ENCODE measurements at regions not wholly inside any gene's neighbourhood (a gene's known extent, or its start where the extent isn't known, plus 50 kb on each side); places are given as distances from the start of the nearest gene placed in this dataset.
"Not testable (repeated sequence)": the region's sequence is repeated elsewhere in the genome, so short reads cannot be mapped to it uniquely, and the experiment has no call there.

DNA sequence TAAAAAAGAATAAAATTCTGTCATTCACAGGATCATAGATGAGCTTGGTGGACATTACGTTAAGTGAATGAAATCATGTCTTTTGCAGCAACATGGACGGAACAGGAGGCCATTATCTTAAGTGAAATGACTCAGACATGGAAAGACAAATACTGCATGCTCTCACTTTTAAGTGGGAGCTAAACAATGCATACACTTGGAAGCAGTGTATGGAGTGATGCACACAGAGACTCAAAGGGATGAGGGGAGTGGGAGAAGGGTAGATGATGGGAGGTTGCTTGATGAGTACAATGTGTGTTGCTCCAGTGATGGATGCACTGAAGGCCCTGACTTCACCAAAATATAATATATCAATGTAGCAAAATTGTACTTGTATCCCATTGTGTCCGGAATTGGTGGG, 293.4 kb downstream of the CD109 start:
- FAIRE-seq (no peak), DNase-seq (ENCODE audit: insufficient read length, low spot score) (no peak)

GRCh38 chr6:73985891-73986290, 289.9 kb downstream of the CD109 start:
- no peak for DNase-seq (ENCODE audit: insufficient read length, low spot score)
- no peak for FAIRE-seq

DNA sequence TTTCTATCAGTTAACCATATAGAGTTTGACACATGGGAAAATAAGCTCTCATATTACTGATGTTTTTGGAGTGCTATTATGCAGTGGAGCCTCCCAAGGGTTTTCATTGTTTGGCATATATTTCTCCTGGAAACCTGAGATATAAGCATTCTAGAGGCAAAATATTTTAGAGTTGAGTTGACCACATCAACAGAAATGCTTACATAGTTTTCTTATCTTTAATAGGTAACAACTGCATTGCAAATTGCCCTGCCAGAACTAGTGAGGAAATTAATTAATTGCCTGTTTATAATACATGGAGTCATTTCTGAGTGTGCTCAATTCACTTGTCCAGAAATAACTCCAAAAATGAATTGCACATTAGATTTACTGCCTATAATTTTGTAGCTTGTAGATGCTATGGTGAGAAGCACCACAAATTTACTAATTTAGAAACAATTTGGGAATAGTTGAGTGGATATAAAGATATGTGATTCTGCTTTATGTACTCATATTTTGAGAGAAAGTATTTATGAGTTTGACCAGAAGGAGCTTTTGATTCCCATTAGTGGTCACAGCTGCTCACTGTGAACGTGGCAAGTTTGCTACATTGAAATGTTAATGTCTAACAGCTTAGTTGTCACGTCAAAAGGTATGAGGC, 288.7 kb downstream of the CD109 start:
- DNase-seq (ENCODE audit: insufficient read length, low spot score), result no peak
- no peak for FAIRE-seq

- DNase-seq (ENCODE audit: insufficient read length, low spot score) (no peak), FAIRE-seq (no peak)
Measured at GRCh38 chr6:73983367-73983766, 287.4 kb downstream of the CD109 start.

DNA sequence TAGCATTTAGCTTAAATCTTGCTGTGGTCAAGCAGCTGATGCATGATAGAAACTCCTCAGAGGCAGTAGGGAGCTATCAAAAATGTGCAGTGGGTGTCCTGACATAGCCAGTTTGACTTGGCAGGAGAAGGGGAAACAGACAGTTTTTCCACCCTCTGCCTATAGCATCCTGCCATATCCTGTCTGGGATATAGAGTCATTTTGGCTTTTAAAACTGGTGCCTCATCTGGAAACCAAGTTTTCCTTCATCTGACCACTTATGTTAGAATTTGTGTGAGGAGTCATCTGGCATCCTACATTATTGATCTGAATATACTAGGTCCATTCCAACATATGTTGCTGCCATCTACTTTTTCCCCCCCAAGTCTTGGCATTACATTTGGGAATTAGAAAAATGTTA, 284.1 kb downstream of the CD109 start:
- no peak for DNase-seq (ENCODE audit: insufficient read length, low spot score)
- no peak for FAIRE-seq

DNA sequence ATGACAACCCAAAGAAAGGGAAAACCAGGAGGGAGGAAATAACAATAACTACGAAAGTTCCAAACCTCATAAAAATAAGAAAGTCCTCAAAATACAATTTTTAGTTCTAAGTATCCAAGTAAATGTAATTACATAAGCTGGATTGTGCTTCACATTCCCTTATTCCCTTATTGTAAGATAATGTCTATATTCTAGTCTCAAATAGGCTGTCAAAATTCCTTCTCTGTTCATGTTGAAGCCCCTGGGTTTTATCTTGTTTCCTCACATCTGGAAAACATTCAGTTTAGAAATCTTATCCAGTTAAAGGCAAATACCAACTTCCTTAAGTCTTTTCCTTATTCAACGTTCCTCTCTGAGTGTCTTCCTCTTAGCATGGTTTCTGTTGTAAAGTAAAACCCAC, 282.3 kb downstream of the CD109 start:
- no peak for FAIRE-seq
- no peak for DNase-seq (ENCODE audit: insufficient read length, low spot score)

GRCh38 chr6:73972518-73972917, 276.5 kb downstream of the CD109 start:
- FAIRE-seq; DNase-seq (ENCODE audit: insufficient read length, low spot score): not testable (repeated sequence)

- DNase-seq (ENCODE audit: insufficient read length, low spot score), result peak; percentile 44
- no peak for FAIRE-seq
Measured at GRCh38 chr6:73969971-73970970, 274.3 kb downstream of the CD109 start.

DNA sequence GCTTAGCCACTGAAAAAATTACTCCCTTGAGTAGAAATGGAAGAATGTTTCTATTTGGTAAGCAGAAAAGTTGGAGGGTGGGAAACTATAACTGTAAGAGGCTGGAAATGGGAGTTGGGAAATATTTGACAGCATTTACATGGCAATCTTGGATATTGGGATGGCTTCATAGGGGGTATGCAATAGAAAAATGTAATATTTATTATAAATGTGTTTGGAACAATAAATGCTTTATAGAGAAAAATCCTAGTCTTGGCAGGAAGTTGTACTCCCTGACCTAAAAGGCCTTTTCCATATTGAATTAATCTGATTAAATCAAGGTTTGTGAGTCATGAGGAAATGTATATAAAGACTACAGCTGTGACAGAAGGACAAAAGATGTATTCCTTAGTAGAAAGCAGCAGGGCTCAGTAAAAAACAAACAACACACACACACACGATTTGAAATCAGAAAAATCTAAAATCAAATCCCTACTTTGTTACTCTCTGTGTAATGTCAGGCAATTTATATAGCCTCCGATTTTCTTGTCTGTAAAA, 272.3 kb downstream of the CD109 start:
- FAIRE-seq, result no peak

DNA sequence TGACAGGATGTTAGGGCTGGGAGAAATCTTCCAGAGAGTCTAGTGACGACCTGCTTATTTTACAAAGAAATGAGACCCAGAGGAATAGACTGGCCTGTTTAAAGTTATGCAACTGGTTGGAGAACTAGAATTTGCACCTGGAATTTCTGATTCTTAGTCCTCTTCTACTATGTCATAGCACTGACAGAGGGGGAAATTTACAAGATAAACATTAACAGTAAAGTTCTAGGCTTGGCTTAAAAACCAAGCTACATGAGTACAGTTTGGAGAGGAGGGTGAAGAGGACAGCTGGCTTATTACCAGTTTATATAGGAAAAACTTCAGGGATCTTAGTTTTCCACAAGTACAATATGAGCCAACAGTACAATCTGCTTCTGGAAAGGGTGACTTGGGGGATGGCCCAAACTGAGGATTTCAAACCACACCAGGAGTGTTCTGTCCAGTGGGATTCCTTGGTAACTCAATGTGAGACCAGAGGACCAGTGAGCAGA, 269.6 kb downstream of the CD109 start:
- DNase-seq (ENCODE audit: insufficient read length, low spot score) (no peak), FAIRE-seq (no peak)

More for the DNA sequence above, 272.3 kb downstream of the CD109 start:
- no peak for DNase-seq (ENCODE audit: insufficient read length, low spot score)

- no peak for FAIRE-seq
Measured at GRCh38 chr6:73964241-73964854, 268.3 kb downstream of the CD109 start.

DNA sequence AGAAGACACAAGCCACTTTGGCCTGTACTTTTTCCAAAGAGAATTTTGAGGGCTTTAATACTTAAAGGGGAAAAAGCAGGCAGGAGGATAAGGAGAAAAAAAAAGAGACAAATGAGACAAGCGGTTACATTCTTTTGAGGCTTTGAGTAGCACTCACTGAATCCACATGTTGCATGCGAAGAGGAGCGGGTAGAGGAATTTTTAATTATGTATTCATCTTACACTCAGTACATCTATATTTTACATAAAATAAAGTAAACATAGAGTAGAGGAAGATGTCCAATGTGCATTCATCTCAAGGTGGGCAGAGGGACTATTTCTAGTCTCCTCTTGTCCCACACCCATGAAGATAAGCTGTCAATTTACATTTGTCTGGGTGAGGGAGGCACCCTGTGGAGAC, 266.9 kb downstream of the CD109 start:
- DNase-seq (ENCODE audit: insufficient read length, low spot score), result no peak
- no peak for FAIRE-seq

More at GRCh38 chr6:73964241-73964854, 268.3 kb downstream of the CD109 start:
- DNase-seq (ENCODE audit: insufficient read length, low spot score), result no peak

GRCh38 chr6:73956305-73956704, 260.3 kb downstream of the CD109 start:
- no peak for DNase-seq (ENCODE audit: insufficient read length, low spot score)
- no peak for FAIRE-seq

- no peak for DNase-seq (ENCODE audit: insufficient read length, low spot score)
- FAIRE-seq, result no peak
Measured at GRCh38 chr6:73955800-73956199, 259.8 kb downstream of the CD109 start.

DNA sequence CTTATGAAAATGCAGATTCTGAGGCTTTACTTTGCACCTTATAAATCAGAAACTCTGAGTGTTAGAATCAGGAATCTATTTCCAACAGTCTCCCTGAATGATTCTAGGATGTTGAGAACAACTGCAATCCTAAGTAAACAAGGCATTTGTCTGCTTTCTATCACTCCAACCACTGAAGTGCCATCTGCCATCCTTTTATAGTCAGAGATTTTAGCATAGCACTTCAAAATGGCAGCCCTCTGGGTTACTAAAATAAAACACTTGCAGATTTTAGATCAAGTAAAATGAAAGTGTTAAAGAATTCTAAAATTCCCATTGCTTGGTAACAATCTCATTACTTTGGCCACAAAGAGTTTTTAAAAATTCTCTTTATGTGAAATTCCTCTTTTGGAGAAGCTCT, 258.9 kb downstream of the CD109 start:
- no peak for DNase-seq (ENCODE audit: insufficient read length, low spot score)
- FAIRE-seq, result no peak

DNA sequence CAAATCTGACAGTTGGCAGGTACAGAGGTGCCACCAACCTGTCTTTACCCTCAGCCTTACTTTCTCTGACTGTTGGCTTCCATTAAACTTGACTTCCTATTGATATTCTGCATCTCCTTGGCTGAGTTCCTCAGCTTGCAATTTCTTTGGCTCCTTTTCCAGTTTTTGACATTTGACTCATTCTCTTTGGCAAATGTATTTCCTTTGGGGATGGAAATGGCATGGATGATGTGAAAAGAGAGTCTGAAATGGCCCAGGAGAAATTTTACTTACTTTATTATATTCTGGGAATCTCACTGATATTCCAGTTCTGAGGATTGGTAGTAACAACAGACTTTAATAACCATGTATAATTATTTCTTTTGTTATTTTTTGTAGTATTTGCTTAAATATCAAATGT, 255.2 kb downstream of the CD109 start:
- no peak for FAIRE-seq
- no peak for DNase-seq (ENCODE audit: insufficient read length, low spot score)

- DNase-seq (ENCODE audit: insufficient read length, low spot score), result no peak
- no peak for FAIRE-seq
Measured at GRCh38 chr6:73943930-73944652, 248.1 kb downstream of the CD109 start.

DNA sequence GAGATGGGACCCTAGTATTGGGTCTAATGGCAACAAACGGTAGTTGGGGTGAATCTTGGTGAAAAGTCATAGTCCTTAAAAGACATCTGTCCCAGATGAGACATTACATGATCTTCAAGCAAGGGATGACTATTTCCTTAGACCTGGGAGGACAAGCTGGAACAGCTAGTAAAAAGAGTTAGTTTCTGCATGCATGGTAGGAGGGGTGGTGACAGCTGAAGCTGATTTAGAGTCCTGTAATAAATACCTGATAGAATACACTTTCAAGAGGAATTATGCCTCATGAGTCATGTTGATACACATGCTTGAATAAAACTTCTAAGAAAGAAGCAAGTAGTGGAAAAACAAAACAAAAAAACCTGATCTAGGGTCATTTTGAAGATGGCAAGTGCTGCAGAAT, 247.4 kb downstream of the CD109 start:
- no peak for FAIRE-seq
- no peak for DNase-seq (ENCODE audit: insufficient read length, low spot score)

GRCh38 chr6:73942592-73943186, 246.7 kb downstream of the CD109 start:
- no peak for DNase-seq (ENCODE audit: insufficient read length, low spot score)
- peak; percentile 20 for FAIRE-seq

GRCh38 chr6:73941892-73942291, 245.9 kb downstream of the CD109 start:
- FAIRE-seq, result no peak
- DNase-seq (ENCODE audit: insufficient read length, low spot score), result no peak

All from HTR-8/SVneo (cell line).